ENCODE measurements at regions not wholly inside any gene's neighbourhood (a gene's known extent, or its start where the extent isn't known, plus 50 kb on each side); places are given as distances from the start of the nearest gene placed in this dataset.

DNA sequence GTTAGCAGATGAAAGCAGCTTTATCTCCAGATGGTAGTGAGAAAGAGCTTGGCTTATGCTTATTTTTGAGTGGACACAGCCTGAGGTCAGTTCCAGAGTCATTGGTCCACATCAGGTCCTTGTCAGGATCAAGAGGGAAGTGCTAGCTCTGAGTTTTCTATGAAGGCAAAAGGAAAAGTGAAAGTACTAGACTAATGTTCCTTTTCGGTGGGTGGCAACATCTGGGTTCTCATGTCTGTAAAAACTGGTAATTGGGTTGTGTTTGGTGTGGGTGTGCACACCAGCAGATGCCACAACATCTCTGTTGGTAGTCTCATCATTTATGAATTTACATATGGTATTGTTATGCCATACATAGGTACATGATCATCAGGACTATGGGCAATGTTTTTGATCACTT is 210.5 kb downstream of the PWWP3B start:
- Histone ChIP-seq H3K27me3 (ENCODE audit: control insufficient read depth, extremely low read depth, insufficient read depth, low read length) (no peaks in the 10 kb centered on the region), H3K9me1 (ENCODE audit: control insufficient read depth, extremely low read depth, insufficient read depth, low read length) (no peaks in the 10 kb centered on the region), H3K27ac (ENCODE audit: control insufficient read depth, insufficient read depth, low read length) (no peak overlapping the region), H3K36me3 (ENCODE audit: control insufficient read depth in 2 of 2, extremely low read depth in 1 of 2, insufficient read depth in 2 of 2, low read length in 2 of 2) (no peaks in the 10 kb centered on the region), H3K9me3 (ENCODE audit: control insufficient read depth, low read depth, low read length) (no peaks in the 10 kb centered on the region), H2AFZ (ENCODE audit: control insufficient read depth, low read length) (no peak overlapping the region), H3K9ac (ENCODE audit: control insufficient read depth, extremely low read depth, insufficient read depth, low read length) (no peak overlapping the region), H3K4me2 (ENCODE audit: control insufficient read depth, extremely low read depth, insufficient read depth, low read depth, low read length) (no peak overlapping the region), H3K79me2 (ENCODE audit: control insufficient read depth, insufficient read depth, low read length) (no peaks in the 10 kb centered on the region), H3K4me3 (ENCODE audit: control insufficient read depth in 2 of 3, extremely low read depth in 1 of 3, insufficient read depth in 2 of 3, low read depth in 1 of 3, low read length in 3 of 3) (no peak overlapping the region), H4K20me1 (ENCODE audit: control insufficient read depth, extremely low read depth, insufficient read depth, low read length) (no peaks in the 10 kb centered on the region), H3K4me1 (ENCODE audit: control insufficient read depth, extremely low read depth, insufficient read depth, low read length) (no peaks in the 10 kb centered on the region)
- no peak for FAIRE-seq
- dilution Hi-C loops (cut with MboI; ENCODE audit: extremely low pct_ligation_motif_present, low sequenced_read_pairs): no loop called here
- no peak for DNase-seq (ENCODE audit: low read depth, low spot score)
- TF ChIP-seq, protein P1, sequence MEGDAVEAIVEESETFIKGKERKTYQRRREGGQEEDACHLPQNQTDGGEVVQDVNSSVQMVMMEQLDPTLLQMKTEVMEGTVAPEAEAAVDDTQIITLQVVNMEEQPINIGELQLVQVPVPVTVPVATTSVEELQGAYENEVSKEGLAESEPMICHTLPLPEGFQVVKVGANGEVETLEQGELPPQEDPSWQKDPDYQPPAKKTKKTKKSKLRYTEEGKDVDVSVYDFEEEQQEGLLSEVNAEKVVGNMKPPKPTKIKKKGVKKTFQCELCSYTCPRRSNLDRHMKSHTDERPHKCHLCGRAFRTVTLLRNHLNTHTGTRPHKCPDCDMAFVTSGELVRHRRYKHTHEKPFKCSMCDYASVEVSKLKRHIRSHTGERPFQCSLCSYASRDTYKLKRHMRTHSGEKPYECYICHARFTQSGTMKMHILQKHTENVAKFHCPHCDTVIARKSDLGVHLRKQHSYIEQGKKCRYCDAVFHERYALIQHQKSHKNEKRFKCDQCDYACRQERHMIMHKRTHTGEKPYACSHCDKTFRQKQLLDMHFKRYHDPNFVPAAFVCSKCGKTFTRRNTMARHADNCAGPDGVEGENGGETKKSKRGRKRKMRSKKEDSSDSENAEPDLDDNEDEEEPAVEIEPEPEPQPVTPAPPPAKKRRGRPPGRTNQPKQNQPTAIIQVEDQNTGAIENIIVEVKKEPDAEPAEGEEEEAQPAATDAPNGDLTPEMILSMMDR (optimal IDR thresholded peaks at IDR 0.05 in 1 of 3, IDR thresholded peaks at IDR 0.05 in 1 of 3, conservative IDR thresholded peaks at IDR 0.05 in 1 of 3; ENCODE audit: extremely low read depth in 1 of 3, insufficient read depth in 2 of 3, low read length in 3 of 3): no peak
- TF ChIP-seq EZH2 (IDR thresholded peaks at IDR 0.05; ENCODE audit: low read length): no peak

DNA sequence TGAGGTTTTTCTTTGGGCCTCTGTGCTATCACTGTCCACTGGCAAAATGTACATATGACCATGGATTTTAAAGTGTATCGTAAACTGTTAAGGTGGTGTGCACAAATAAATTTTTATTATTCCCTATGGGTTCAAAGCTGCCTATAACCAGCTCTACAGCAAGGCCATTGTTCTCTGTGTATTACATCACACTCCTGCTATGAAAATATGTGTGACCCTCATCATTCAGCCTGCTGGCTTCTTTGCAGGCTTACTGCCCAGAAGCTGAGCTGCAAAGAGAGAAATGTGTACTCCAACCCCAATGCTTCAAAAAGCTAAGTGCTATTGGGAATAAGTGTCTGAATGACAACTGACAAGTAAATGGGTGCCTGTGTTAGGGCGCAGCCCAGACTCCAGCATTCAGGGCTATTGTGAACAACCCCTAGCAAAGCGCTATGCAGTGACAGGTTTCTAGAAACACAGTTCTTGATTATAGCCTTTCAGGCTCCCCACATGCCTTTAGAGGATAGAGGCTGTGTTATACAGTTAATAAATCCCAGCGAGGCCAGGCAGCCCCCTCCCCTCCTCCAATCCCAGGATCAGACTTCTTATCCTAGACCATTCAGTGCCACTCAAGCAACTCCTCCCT is 220.4 kb upstream of the RADX start:
- no peaks in the 10 kb centered on the region for H3K9me1 ChIP-seq (ENCODE audit: control insufficient read depth, extremely low read depth, insufficient read depth, low read length)
- no peaks in the 10 kb centered on the region for H3K79me2 ChIP-seq (ENCODE audit: control insufficient read depth, insufficient read depth, low read length)
- H3K9me3 ChIP-seq (ENCODE audit: control insufficient read depth, low read depth, low read length): no peaks in the 10 kb centered on the region
- H3K36me3 ChIP-seq (ENCODE audit: control insufficient read depth in 2 of 2, extremely low read depth in 1 of 2, insufficient read depth in 2 of 2, low read length in 2 of 2): no peaks in the 10 kb centered on the region
- no peak overlapping the region for H3K4me3 ChIP-seq (ENCODE audit: control insufficient read depth in 2 of 3, extremely low read depth in 1 of 3, insufficient read depth in 2 of 3, low read depth in 1 of 3, low read length in 3 of 3)
- H3K27me3 ChIP-seq (ENCODE audit: control insufficient read depth, extremely low read depth, insufficient read depth, low read length): no peaks in the 10 kb centered on the region
- H3K4me2 ChIP-seq (ENCODE audit: control insufficient read depth, extremely low read depth, insufficient read depth, low read depth, low read length): no peak overlapping the region
- DNase-seq (ENCODE audit: low read depth, low spot score): no peak
- TF ChIP-seq, protein P1 (optimal IDR thresholded peaks at IDR 0.05 in 1 of 3, IDR thresholded peaks at IDR 0.05 in 1 of 3, conservative IDR thresholded peaks at IDR 0.05 in 1 of 3; ENCODE audit: extremely low read depth in 1 of 3, insufficient read depth in 2 of 3, low read length in 3 of 3): no peak
- TF ChIP-seq EZH2 (IDR thresholded peaks at IDR 0.05; ENCODE audit: low read length): no peak
- H3K4me1 ChIP-seq (ENCODE audit: control insufficient read depth, extremely low read depth, insufficient read depth, low read length): no peaks in the 10 kb centered on the region
- no peak overlapping the region for H2AFZ ChIP-seq (ENCODE audit: control insufficient read depth, low read length)
- H3K27ac ChIP-seq (ENCODE audit: control insufficient read depth, insufficient read depth, low read length): no peak overlapping the region
- no peak overlapping the region for H3K9ac ChIP-seq (ENCODE audit: control insufficient read depth, extremely low read depth, insufficient read depth, low read length)
- no peak for FAIRE-seq
- no peaks in the 10 kb centered on the region for H4K20me1 ChIP-seq (ENCODE audit: control insufficient read depth, extremely low read depth, insufficient read depth, low read length)
- dilution Hi-C loops (cut with MboI; ENCODE audit: extremely low pct_ligation_motif_present, low sequenced_read_pairs): no loop called here
